ENCODE measurements at regions not wholly inside any gene's neighbourhood (a gene's known extent, or its start where the extent isn't known, plus 50 kb on each side); places are given as distances from the start of the nearest gene placed in this dataset.

DNA sequence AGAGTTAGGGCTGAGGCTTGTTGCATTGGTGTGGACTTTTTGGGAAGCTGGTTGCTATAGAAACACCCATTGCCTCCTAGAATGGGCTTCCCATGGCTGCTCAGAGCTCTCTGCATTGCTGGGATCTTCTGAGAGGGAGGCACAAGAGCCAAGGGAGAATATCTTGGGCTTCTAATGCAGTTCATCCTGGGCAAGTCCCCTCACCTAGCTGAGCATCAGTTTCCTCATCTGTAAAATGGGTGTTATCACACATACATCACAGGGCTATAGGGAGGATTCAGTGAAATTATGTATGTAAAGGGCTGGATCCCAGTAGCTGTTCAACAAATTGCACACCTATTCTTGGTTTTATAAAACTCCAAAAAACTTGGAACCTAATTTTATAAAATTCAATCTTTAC, 106.1 kb upstream of the ALDH1B1 start:
- DNase-seq (ENCODE audit: low read depth) = no peak

- no peak for DNase-seq (ENCODE audit: low read depth)
These were observed 107.3 kb upstream of the ALDH1B1 start for GRCh38 chr9:38285236-38285635.

GRCh38 chr9:38284588-38285051, 107.9 kb upstream of the ALDH1B1 start:
- no peak for DNase-seq (ENCODE audit: low read depth)

DNA sequence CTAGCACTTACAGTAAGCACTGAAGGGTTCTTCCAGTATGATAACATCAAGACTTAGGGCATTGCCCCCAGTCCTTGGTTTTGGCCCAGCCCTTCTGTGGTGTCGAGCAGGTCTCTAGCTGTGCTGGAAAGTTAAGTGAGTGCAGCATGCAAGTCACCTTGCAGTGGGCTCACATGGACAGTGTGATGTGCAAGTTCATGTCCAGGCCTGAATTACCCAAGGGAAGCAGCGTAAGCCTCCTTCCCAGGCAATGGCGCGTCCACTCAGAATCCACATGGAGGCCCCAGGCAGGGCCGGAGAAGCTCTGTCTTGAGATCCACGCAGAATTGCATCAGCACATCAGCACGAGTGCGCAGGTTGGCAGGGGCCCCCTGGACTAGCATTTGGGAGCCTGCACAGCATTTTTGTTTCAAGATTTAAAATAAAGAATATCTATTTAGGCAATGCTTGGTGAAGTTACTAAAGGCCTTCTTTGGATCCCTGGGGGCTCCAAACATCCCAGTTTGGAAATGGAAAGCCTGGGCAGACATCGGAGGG, 108.4 kb upstream of the ALDH1B1 start:
- DNase-seq (ENCODE audit: low read depth) = no peak

DNA sequence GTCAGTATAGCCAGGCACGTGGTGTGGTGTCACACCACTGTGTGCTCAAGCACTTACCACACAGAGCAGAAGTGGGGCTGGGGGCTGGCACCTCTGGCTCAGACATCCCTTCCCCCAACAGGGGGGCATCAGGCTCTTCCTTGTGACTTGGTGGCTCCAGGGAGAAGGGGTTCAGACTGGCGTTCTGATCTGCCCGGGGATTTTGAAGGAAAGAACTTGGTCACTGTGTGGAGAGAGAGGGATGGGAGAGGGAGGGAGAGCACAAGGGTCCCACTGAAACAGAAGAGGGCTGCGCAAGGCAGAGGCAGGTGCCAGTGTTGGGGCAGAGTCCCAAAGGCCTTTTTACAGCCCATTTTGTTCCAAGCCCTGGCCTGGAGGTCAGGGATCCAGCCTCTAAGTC, 109.7 kb upstream of the ALDH1B1 start:
- DNase-seq (ENCODE audit: low read depth) = no peak

DNA sequence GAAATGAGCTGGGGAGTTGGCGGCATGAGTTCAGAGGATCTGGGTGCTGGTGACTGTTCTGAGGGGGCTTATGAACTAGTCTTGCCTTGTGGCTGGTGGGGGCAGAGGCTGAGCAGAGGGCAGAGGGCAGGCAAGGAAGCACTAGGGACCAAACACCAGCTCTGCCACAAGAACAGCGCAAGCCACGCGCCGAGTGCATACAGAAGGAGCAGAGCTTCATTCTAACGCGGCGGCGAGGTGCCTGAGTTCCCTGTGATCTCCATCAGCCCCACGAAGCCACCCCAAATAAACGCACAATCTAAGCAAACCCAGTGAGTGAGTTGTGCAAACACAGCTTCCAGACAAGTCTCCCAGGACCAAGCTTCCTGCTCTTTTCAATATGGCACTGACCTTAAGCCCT, 110.6 kb upstream of the ALDH1B1 start:
- no peak for DNase-seq (ENCODE audit: low read depth)

DNA sequence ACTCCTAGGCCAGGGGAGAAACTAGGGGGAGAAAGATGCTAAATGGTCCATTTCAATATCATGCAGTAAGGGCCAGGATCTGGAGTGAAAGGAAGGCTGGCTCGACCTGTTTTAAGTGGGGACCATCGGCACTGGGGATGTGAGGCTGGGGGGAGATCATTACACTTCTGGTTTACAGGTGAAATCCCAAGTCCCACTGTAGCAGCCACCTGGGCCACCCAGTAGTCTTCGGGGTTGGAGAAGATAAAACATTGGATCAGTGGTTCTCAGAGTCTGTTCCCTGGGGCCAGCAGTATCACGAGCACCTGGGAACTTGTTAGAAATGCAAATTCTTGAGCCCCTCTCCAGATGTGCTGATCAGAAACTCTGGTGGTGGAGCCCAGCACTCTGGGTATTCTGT, 111.3 kb upstream of the ALDH1B1 start:
- no peak for DNase-seq (ENCODE audit: low read depth)

DNA sequence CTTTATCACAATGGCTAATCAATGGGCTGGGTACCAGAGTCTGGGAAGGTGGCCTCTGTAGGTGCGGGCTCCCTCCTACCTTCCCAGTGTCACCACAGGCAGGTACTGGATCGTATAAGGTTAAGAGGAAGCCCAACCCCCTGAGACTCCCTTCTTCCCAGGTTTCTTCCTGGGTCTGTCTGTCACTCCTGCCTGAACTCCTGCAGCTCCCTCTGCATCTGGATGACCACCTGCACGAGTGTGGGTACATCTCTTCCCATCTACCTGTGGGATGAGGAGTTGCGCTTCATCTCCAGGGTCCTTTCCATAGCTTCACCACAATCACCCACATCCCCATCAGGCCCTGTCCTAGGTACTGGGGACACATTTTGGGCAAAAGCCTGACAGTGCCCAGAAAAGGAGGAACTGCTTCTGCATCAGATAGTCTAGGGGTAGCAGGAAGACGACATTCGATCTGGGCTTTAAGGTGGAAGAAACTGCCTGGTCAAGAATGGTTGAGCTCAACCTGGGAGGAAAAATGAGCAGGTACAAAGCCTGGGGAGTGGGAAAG, 112.2 kb upstream of the ALDH1B1 start:
- DNase-seq (ENCODE audit: low read depth) = no peak

DNA sequence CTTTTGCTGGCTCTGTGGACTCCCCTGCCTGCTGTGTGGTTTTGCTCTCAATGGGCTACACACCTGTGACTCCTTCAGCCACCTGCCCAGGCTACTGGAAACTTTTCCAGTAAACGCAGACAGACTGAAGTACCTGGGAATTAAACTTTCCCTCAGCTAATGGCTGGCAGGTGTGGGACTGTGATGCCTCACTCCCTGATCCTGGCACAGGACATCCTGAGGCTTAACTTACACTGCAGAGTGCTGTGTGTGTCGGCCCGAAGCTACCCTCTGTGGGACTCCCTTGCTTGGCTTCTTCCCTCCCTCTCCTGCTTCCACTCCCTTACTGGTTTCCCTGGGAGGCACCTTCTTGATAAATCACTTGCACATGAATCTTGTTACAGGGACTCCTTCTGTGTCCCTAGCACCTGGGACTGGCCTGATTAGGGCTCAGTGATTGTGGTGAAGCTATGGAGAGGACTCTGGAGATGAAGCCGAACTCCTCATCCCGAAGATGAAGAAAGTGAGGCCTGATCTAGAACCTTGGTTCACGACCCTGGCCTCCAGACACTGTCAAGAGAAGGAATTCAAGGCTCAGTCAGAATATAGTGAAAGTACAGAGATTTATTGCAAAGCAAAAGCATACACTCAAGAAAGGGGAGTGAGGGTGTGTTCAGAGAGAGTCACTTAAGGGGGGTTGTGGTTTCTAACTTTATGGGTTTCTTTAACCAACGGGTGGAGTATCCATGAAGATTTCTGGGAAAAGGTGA, 113.4 kb upstream of the ALDH1B1 start:
- DNase-seq (ENCODE audit: low read depth) = no peak

GRCh38 chr9:38278457-38278856, 114.0 kb upstream of the ALDH1B1 start:
- DNase-seq (ENCODE audit: low read depth) = no peak

- DNase-seq (ENCODE audit: low read depth) = no peak
These were observed 114.8 kb upstream of the ALDH1B1 start for GRCh38 chr9:38277601-38278200.

DNA sequence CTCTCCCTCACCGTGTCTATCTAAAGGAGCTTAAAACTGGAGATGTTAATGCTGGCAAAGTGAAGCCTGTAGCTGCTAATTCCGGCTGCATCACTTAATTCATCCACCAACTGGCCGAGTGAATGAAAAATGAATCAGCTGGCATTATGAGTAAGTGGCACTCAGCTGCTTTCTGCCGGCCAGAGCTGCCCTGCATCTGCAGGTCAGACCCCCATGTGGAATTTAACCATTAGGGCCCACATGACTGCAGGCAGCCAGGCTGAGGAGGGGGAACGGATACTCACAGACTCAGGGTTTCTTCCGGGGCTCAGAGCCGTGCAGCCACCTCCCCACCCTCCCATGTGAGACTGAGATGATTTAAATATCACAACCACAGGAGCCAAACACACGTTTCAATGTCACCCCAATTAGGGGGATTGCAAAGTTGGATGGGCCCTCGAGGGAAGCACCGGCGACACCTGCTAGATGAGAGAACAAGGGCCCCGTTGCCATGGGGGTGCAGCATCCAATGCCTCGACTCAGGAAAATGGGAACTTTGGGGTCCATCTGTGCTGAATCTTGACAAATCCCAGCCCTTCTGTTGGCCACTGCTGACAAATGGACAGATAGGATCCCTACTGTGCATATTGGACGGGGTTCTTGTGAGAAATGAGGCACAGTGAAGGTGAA, 115.6 kb upstream of the ALDH1B1 start:
- no peak for DNase-seq (ENCODE audit: low read depth)

GRCh38 chr9:38274800-38275199, 117.7 kb upstream of the ALDH1B1 start:
- DNase-seq (ENCODE audit: low read depth) = no peak

DNA sequence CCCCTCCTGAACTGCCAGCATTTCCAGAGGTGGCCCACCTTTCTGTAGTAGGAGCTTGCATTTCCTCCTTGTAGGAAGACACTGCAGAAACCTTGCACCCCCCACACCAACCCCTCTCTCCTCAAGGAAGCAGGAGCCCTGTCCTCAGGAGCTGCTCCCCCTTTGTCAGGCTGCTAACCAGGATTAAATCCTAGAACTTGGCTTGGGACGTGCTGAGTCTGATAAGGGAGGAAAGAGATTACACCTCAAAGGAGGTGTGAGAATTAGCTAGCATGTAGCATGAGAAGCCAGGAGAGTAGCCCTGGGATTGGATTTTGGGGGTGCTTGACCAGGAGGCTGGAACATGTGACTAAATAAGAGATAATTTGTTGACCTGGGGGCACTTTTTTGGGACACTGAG, 119.8 kb upstream of the ALDH1B1 start:
- DNase-seq (ENCODE audit: low read depth) = no peak

DNA sequence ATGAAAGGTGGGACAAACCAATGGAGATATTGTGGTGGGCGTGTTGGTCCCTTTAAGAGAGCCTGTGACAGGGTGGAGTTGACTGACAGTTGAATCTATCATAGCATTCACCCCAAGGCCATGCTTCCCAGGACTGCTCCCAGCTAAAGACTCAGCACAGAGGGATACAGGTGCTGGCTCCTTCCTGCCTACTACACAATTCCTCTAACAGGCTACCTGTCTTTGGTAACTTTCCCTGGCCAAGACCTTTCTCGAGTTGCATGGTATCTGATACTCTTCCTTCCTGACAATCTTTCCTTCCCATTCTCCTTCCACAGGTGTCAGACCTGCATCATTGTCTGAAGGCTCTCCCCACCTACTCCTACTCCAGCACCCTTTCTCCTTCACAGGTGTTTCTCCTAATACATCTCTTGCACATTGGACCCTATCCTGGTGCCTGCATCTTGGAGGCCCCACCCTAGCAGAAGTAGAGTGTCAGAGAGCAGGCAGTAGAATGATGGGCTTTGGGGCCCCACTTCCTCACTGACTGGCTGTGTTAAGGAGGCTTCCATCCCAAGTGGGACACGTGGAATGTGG, 120.7 kb upstream of the ALDH1B1 start:
- DNase-seq (ENCODE audit: low read depth) = no peak

DNA sequence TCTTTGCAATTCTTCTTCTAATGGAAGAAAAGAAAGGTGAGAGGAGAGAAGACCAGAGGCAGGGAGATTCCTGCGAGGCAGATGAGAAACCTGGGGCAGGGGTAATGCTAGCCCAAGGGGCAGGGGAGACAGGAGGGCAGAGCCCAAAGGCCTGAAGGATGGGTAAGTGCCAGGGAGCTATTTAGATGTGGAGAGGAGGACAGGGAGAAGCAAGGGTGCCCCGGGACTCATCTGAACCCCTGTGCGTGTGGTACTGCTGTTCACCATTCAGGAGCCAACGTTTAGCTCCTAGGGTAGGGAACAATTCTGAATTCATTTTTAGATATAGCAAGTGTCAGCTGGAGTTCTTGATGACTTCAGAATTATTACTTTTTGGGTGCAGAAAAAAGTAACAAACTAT, 122.7 kb upstream of the ALDH1B1 start:
- DNase-seq (ENCODE audit: low read depth) = no peak

DNA sequence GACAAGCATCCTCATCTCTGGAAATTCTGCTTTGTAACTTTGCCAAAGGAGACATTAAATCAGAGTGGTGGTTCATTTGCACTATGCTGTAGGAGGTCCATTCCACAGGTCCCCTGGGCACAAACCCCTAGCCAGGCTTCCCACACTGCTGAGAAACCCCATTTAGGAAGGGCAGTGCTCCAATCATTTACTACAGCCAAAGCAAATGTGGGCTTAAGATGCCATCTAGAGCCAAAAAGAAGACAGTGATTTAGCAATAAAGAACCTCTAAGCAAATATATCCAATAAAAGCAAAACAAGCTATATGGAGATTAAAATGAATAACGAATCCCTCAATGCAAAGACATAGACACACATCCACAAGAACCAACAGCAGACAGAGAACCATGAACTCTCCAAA, 129.0 kb upstream of the ALDH1B1 start:
- DNase-seq (ENCODE audit: low read depth) = no peak

- DNase-seq (ENCODE audit: low read depth) = no peak
These were observed 132.8 kb upstream of the ALDH1B1 start for GRCh38 chr9:38259519-38260218.

DNA sequence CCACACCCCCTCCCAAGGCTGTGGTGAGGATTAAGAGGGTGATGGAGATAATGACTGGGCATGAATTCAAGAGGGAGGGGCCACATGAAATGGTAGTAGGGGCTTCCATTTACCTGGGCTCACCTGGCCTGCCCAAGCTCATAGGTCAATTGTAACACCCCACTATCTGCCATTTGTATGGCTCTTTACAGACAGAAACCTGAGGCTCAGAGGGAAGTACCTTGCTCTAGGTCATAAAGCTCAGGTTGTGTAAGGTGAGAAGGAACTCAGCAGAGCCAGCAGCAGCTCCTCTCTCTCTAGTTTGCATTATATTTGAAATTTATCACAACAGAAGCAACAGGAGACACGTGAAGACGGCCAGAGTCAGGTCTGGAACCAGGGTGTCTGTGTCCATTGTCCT, 133.4 kb upstream of the ALDH1B1 start:
- DNase-seq (ENCODE audit: low read depth) = no peak

- no peak for DNase-seq (ENCODE audit: low read depth)
These were observed 134.8 kb upstream of the ALDH1B1 start for GRCh38 chr9:38257626-38258215.

DNA sequence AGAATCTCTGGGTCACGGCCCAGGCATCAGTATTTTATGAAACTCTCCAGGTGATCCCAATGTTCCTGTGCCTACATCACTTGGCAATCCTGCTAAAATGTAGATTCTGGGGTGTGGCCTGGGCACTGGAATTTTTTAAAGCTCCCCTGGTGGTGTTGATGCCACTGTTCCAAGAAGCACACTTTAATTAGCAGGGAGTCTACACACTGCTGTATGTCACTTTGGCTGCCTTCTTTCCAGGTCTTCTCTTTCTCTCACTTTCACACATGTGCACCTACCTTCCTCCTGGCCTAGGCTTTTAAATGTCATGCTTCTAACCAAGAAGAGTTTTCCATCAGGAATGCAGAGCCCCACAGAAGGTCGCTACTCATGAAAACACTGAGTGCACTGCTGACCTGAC, 136.0 kb upstream of the ALDH1B1 start:
- DNase-seq (ENCODE audit: low read depth) = no peak

Measured in CMK (cell line).